Small intestine (tissue), 7 donors: ENCODE measurements at regions not wholly inside any gene's neighbourhood (a gene's known extent, or its start where the extent isn't known, plus 50 kb on each side); places are given as distances from the start of the nearest gene placed in this dataset.

ENCODE experiments used
- DNase-seq, 2 donors: peaks; one replicate each; pipeline versions ENCODE4 v3.0.0 to v3.0.0-alpha.2; 2013
- FAIRE-seq: peaks from 2 replicates; lab custom pipeline; 2012; peaks lifted over from hg19 to GRCh38; lab: Jason Lieb, UNC
- H3K27ac ChIP-seq, 3 donors: one replicate each; pipeline ENCODE4 v1.5.1; 2013; ENCODE audit warnings: low read length in 2 of 3, mild to moderate bottlenecking in 2 of 3, control low read depth in 1 of 3, inconsistent platforms in 1 of 3, low read depth in 1 of 3, moderate library complexity in 1 of 3
- H3K27me3 ChIP-seq, 3 donors: one replicate each; pipeline ENCODE4 v1.6.1; 2013; ENCODE audit warnings: low read length in 3 of 3, inconsistent platforms in 1 of 3; ENCODE audit not compliant: control insufficient read depth in 3 of 3, insufficient read depth in 3 of 3
- H3K36me3 ChIP-seq, 3 donors: one replicate each; pipeline ENCODE4 v1.6.1; 2013; ENCODE audit warnings: low read length in 3 of 3, inconsistent platforms in 1 of 3, low read depth in 1 of 3, mild to moderate bottlenecking in 1 of 3, moderate library complexity in 1 of 3; ENCODE audit not compliant: control insufficient read depth in 3 of 3, insufficient read depth in 2 of 3
- H3K4me1 ChIP-seq, 3 donors: one replicate each; pipeline ENCODE4 v1.6.1; 2013; ENCODE audit warnings: low read length in 2 of 3, inconsistent platforms in 1 of 3, low read depth in 1 of 3, mild to moderate bottlenecking in 1 of 3, moderate library complexity in 1 of 3; ENCODE audit not compliant: control insufficient read depth in 3 of 3, insufficient read depth in 2 of 3
- H3K4me3 ChIP-seq, 3 donors: one replicate each; pipeline ENCODE4 v1.5.1; 2013; ENCODE audit warnings: low read length in 3 of 3, control low read depth in 1 of 3, inconsistent platforms in 1 of 3, low read depth in 1 of 3, mild to moderate bottlenecking in 1 of 3, moderate library complexity in 1 of 3
- H3K9me3 ChIP-seq, 2 donors: one replicate each; pipeline ENCODE4 v1.6.1; 2013; ENCODE audit warnings: low read depth in 1 of 2, low read length in 1 of 2; ENCODE audit not compliant: control insufficient read depth in 2 of 2, insufficient read depth in 1 of 2
- WGBS, 3 donors: extraction: QIAGEN DNeasy Blood & Tissue Kit; methylation state at CpG; one replicate each; pipeline ENCODE4 v1.1.7; 2013; 5-methylcytosine and 5-hydroxymethylcytosine counted together
- donor health status: healthy with polysubstance abuse.
- donor health status: control.
- donor health status: control.
- donor health status: Bipolar disorder and iron deficiency.
- donor health status: healthy.

DNA sequence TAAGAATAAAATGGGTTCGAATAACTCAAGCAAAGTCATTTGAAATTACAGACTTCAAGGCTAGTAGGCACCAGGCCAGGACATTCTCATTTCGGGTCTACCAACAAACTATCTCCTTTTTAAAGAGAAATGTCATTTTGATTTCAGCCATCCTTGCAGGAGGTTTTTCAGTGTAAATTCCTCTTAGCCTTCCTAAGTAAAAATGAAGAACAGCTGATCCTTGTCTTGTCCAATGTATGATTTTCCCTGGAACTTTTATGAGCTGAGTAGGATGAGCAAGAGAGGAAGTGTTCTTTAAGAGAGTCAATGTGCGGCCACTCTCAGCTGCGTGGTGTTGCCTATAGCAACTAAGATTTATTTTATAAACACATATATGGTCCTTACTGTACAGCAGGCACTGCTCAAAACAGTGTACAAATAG lies 110.1 kb downstream of the PLCE1 start:
- H3K4me3 ChIP-seq = no peak overlapping the region
- H3K9me3 ChIP-seq = no peaks in the 10 kb centered on the region
- peak in 1 of 2 donors; percentile 32 for DNase-seq
- peaks cover 0 to 6% (median 0%) of the 10 kb centered on the region in 3 donors for H3K36me3 ChIP-seq
- H3K4me1 ChIP-seq = peaks cover 0 to 5% (median 3%) of the 10 kb centered on the region in 3 donors
- H3K27me3 ChIP-seq = no peaks in the 10 kb centered on the region
- FAIRE-seq = no peak
- peak overlapping the region in 2 of 3 donors; percentile 37 to 54 for H3K27ac ChIP-seq
- 51 to 74% (median 72%) methylated on average over 4 of the region's 4 CpGs for WGBS, 3 donors

DNA sequence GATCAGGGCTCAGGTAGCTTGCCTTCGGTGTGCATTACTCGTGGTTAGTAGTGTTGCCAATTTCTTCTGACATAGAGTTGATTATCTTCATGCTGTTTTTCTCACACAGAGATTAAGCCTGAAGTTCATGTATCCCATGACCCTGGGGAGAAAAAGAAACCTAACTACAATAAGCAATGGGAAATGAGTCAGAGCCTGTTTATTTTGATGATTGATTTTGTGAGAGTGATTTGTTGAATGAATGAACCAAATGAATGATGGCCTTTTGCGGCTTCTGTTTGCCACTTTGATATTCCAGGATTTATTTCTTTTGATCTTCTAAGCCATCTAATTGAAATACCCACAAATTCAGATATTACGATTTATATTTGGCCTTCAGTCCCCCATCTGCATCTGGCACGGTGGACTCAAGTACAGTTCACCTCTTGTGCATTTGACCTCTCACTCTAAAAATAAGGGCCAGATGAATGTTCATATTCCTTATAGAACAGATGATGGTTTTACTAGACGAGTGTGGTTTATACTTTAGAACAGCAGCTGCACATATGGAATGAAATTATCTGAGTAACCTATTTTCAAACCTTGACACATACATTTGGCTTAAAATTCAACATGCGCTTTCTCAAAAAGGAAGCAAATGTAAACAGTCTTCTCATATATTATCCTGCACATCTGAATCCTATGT lies 110.7 kb downstream of the PLCE1 start:
- 67 to 85% (median 83%) methylated on average over 7 of the region's 7 CpGs for WGBS, 3 donors
- FAIRE-seq (no peak), DNase-seq (no peak)

DNA sequence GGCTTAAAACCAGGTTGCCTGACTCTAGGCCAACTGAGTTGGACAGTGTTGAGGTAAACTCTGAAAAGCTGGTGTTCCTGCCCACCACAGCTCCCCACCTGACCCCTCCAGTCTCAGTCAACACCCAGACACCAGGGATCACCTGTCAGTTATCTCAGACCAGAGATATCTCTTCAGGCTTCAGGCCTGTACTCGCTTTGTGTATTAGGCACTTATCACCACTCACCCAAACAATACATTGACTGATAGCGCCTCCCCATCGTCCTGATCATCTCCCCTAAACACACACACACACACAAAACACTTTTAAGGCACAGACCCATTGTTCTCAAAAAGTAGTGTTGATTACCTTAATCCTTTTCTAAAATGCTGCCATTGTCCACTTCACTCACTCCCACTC lies 111.5 kb downstream of the PLCE1 start:
- WGBS, 3 donors = 75 to 88% (median 81%) methylated on average over 3 of the region's 3 CpGs
- peaks cover 0 to 5% (median 0%) of the 10 kb centered on the region in 3 donors for H3K36me3 ChIP-seq
- DNase-seq (no peak), FAIRE-seq (no peak)
- no peaks in the 10 kb centered on the region for H3K27me3 ChIP-seq
- H3K9me3 ChIP-seq = no peaks in the 10 kb centered on the region
- H3K4me3 ChIP-seq = no peak overlapping the region
- no peak overlapping the region for H3K27ac ChIP-seq
- H3K4me1 ChIP-seq = peaks cover 0 to 4% (median 3%) of the 10 kb centered on the region in 3 donors

More for the DNA sequence above, 110.7 kb downstream of the PLCE1 start:
- Histone ChIP-seq H3K9me3 (no peaks in the 10 kb centered on the region), H3K27ac (peak overlapping the region in 2 of 3 donors; percentile 37 to 54), H3K27me3 (no peaks in the 10 kb centered on the region), H3K4me1 (peaks cover 0 to 4% (median 3%) of the 10 kb centered on the region in 3 donors), H3K36me3 (peaks cover 0 to 5% (median 0%) of the 10 kb centered on the region in 3 donors), H3K4me3 (no peak overlapping the region)

DNA sequence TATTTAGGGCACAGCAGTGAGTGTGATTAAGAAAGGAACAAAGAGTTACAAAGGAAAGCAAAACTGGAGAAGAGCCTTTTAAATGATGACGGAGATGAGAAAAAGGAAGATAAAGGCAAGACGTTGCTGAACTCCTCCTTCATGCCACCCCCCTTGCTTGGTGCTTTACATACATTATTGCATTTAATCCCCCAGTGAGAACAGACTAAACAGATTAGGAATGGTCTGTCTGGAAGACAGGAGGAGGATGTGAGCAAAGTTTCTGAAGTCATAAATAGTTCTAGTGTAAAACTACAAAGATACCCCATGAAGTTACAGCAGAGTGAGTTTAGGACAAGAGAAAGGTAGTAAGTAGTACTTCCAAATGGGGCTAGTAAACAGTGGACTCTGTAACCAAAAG lies 113.5 kb downstream of the PLCE1 start:
- Histone ChIP-seq H3K27me3 (no peaks in the 10 kb centered on the region), H3K9me3 (no peaks in the 10 kb centered on the region), H3K27ac (no peak overlapping the region), H3K4me3 (no peak overlapping the region), H3K4me1 (peaks cover 0 to 4% (median 3%) of the 10 kb centered on the region in 3 donors), H3K36me3 (peaks cover 0 to 5% (median 0%) of the 10 kb centered on the region in 3 donors)
- no peak for FAIRE-seq
- WGBS, 3 donors = 40 to 45% (median 44%) methylated on average over 2 of the region's 2 CpGs
- no peak for DNase-seq

DNA sequence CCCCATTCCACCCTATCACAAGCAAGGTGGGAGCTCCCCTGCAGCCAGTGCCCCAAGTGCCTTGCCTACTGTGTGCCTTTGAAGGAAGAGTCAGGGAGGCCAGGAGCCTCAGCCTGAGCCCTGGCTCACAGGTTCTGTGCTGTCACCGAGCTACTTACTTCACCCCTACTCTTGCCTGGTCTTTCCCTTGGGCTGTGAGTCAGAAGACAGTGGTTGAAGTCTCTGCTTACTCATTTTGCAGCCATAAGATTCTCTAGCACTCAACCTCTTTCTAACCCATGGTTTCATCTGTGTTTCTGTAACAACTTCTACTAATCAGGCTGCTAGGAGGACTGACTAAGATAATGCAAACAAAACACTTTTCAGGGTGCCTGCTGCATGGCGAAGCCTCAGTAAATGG lies 114.5 kb downstream of the PLCE1 start:
- Histone ChIP-seq H3K4me1 (peaks cover 0 to 4% (median 3%) of the 10 kb centered on the region in 3 donors), H3K27me3 (no peaks in the 10 kb centered on the region), H3K27ac (no peak overlapping the region), H3K9me3 (no peaks in the 10 kb centered on the region), H3K4me3 (no peak overlapping the region), H3K36me3 (peaks cover 0 to 5% (median 0%) of the 10 kb centered on the region in 3 donors)
- DNase-seq (no peak), FAIRE-seq (no peak)
- 80 to 100% (median 87%) methylated on average over 2 of the region's 2 CpGs for WGBS, 3 donors

DNA sequence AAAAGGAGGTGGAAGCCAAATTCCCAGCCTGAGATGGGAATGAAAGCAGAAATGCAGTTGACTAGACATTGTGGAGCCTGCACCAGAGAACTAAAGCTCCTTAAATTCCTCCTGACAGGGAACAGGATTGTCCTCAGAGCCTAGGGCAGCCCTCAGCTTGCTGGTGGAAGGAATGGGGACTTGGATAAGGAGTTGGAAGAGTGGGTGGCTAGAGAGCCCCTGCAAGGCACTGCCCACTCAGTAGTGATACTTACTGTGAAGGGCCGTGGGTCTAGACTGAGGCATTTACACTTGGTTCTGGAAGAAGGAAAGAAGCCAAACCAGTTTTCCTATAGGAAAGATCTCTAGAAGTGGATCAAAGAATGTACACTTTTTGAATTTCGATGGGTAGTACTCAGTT lies 117.6 kb downstream of the PLCE1 start:
- no peaks in the 10 kb centered on the region for H3K9me3 ChIP-seq
- H3K4me1 ChIP-seq = no peaks in the 10 kb centered on the region
- whole genome bisulfite sequencing, 3 donors = 68 to 73% (median 72%) methylated on average over 2 of the region's 2 CpGs
- FAIRE-seq (no peak), DNase-seq (no peak)
- no peaks in the 10 kb centered on the region for H3K27me3 ChIP-seq
- peaks cover 0 to 5% (median 0%) of the 10 kb centered on the region in 3 donors for H3K36me3 ChIP-seq
- H3K4me3 ChIP-seq = no peak overlapping the region
- H3K27ac ChIP-seq = no peak overlapping the region

DNA sequence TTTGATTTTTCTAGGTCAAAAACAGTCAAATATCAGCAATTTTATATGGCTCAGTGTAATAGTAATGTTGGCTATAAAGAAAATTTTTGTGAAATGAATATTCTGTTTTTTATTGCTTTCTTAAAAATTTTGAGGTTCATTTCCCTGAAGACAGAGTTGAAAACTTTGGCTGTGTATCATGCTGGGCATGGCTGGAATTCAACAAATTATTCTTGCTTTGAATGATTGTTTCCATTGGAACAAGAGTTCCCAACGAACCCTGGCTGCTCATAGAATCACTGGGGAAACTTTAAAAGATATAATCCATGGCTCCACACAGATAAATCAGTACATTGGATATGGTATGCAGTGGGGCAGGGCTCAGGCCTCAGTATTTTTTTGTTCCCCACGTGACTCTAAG lies 118.6 kb downstream of the PLCE1 start:
- Histone ChIP-seq H3K9me3 (no peaks in the 10 kb centered on the region), H3K27ac (no peak overlapping the region), H3K36me3 (peaks cover 0 to 8% (median 0%) of the 10 kb centered on the region in 3 donors), H3K27me3 (no peaks in the 10 kb centered on the region), H3K4me3 (no peak overlapping the region), H3K4me1 (peaks cover 0 to 4% (median 0%) of the 10 kb centered on the region in 3 donors)
- 69 to 78% (median 75%) methylated on average over 2 of the region's 2 CpGs for WGBS, 3 donors
- FAIRE-seq (no peak), DNase-seq (no peak)

DNA sequence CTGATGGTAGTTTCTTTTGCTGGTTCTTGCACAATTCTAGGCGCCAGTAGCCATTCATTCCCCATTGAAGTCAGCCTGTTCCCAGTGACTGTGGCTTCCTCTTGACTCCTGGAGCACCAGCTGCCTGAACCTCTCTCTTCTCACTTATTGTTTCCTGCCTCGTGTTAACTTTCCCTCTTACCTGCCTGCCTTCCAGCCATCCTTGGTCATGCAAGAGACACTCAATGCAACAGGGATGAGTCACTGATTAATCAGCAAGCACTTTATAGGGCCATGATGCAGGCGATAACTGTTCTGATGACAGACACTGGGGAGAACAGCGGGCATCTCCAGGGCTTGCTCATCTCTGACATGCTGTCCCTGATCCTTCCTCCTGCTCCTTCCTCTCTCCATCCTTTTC lies 122.0 kb downstream of the PLCE1 start:
- FAIRE-seq = no peak
- 75 to 85% (median 83%) methylated on average over 4 of the region's 4 CpGs for WGBS, 3 donors

More for the DNA sequence above, 122.0 kb downstream of the PLCE1 start:
- peaks cover 0 to 6% (median 0%) of the 10 kb centered on the region in 3 donors for H3K36me3 ChIP-seq
- peaks cover 0 to 7% of the 10 kb centered on the region in 2 donors for H3K9me3 ChIP-seq
- DNase-seq = peak in 1 of 2 donors; percentile 14
- H3K27me3 ChIP-seq = no peaks in the 10 kb centered on the region
- H3K4me3 ChIP-seq = no peak overlapping the region
- no peak overlapping the region for H3K27ac ChIP-seq
- peaks cover 0 to 4% (median 0%) of the 10 kb centered on the region in 3 donors for H3K4me1 ChIP-seq
